SHP77 (cell line): ENCODE measurements at regions not wholly inside any gene's neighbourhood (a gene's known extent, or its start where the extent isn't known, plus 50 kb on each side); places are given as distances from the start of the nearest gene placed in this dataset.

Experiments used
- DNase-seq, 2 experiments: peaks; one replicate each; lab custom pipeline; 2025; lab: John Stamatoyannopoulos, UW

GRCh38 chr15:97350813-97351212 is 609.7 kb upstream of the ARRDC4 start:
- no peak for DNase-seq

- DNase-seq, result no peak
Measured at GRCh38 chr15:97383516-97383915, 577.0 kb upstream of the ARRDC4 start.

DNA sequence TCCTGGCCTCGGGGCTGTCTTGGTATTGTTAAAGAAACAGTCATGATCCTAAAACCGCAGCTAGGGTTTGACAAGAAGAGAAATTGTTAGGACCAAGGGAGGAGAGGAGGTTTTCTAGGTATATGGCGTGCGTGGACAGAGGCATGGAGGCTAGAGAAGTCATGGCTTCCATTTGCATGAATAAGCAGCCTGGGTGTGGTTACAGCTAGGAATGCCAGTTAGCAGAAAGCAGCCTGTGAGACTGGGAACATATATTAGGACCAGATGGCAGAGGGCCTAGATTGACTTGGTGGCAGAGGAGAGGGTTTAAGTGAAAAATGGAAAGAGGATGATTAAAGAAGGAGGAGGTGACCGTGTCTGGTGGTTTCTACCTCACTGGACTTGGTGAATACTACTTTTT is 573.6 kb upstream of the ARRDC4 start:
- DNase-seq, result no peak

GRCh38 chr15:97401195-97401594 is 559.3 kb upstream of the ARRDC4 start:
- DNase-seq, result no peak

- no peak for DNase-seq
Measured at GRCh38 chr15:97401970-97402369, 558.5 kb upstream of the ARRDC4 start.

- DNase-seq, result no peak
Measured at GRCh38 chr15:97406841-97407240, 553.7 kb upstream of the ARRDC4 start.

DNA sequence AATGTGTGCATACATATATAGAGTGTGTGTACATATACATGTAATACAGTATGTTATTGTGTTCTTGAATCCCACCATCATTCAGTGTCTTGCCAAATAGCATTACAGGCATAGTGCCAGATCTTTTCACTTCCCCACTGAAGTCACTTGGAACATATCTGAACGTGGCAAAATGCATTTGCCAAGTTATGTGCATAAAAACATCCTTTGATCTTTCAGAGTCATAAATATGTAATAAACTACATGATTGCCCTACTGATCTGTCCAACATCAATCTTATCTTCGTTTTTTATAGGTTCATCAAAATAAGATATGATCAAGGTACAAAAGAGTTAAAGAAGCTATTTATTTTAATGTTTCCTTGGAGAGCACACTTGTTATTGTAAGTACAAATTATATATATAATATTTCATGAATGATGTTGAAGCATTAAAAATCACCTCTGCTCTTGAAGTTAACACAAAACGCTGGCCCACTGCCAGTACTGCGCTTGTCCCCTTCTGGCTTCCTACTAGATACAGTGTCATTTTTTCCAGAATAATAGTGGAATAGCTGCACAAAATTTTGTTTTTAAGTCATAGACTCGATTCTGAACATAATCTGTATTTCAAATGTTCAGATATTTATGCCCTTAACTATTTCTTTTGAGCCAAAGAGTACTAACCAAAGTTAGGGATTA is 549.5 kb upstream of the ARRDC4 start:
- no peak for DNase-seq

- DNase-seq, result no peak
Measured at GRCh38 chr15:97420130-97420529, 540.4 kb upstream of the ARRDC4 start.

DNA sequence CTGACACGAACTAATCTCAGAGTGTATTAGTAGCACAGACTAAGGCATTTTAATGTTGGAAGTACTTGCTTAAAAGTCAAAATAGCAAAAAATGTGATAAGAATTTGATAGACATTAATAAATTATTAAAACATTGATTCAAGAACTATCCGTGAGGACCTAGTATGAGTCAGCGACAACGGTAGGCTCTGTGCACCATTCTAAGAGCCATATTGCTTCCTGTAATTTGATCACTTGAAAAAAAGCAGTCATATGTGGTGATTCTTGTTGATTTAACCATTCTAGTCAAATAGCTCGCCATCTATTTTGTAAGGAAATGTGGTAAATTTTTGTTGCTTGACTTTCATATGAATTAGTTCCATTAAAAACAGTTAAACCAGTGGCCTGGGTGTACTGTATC is 534.9 kb upstream of the ARRDC4 start:
- DNase-seq, result no peak

- no peak for DNase-seq
Measured at GRCh38 chr15:97443101-97443500, 517.4 kb upstream of the ARRDC4 start.

GRCh38 chr15:97446138-97446537 is 514.4 kb upstream of the ARRDC4 start:
- DNase-seq, result no peak

- no peak for DNase-seq
Measured at GRCh38 chr15:97456521-97457202, 503.8 kb upstream of the ARRDC4 start.

GRCh38 chr15:97457203-97457847 is 503.2 kb upstream of the ARRDC4 start:
- no peak for DNase-seq

DNA sequence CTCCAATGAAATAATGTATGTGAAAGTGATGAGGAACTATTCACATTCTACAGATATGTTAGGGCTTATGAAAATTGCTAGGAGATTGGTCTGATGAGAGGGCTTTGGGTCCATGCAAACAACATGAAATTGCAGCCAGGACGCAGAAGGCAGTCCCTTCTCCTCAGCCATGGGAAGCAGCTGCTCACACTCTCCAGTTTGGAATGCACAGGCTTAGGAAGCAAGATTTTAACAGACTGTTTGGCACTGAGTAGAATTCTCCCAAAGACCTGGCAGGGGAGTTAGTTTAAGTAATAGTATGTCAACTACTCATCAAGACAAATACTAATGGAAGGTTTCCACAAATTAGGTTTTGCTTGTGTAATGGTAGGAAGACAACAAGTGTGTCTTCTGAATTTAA is 500.7 kb upstream of the ARRDC4 start:
- no peak for DNase-seq

GRCh38 chr15:97461226-97461625 is 499.3 kb upstream of the ARRDC4 start:
- no peak for DNase-seq

- no peak for DNase-seq
Measured at GRCh38 chr15:97463696-97464095, 496.8 kb upstream of the ARRDC4 start.

- DNase-seq, result no peak
Measured at GRCh38 chr15:97470417-97470816, 490.1 kb upstream of the ARRDC4 start.

DNA sequence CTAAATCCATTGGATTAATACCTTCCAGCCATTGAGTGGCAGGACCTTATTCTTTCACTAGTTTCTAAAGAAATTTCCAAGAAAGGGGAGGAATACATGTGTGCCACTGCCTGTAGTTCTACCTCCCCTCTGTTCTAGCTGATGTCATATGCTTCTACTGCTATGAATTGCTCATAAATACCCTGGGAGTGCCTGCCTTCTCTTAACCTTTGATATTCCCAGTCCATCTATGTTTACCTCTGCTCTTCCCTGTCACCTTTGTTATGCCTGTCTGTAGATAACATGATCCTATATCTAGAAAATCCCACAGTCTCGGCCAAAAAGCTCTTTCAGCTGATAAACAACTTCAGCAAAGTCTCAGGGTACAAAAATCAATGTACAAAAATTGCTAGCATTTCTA is 486.9 kb upstream of the ARRDC4 start:
- no peak for DNase-seq

DNA sequence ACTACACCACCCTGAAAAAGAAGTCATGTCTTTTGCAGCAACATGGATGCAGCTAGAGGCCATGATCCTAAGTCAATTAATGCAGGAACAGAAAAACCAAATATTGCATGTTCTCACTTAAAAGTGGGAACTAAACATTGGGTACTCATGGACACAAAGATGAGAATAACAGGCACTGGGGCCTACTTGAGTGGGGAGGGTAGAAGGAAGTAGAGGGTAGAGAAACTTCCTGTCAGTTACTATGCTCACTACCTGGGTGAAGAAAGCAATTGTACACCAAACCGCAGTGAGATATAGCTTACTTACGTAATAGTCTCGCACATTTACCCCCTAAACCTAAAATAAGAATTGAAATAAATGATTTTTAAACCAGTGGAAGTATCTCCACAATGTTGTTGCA is 480.5 kb upstream of the ARRDC4 start:
- no peak for DNase-seq

DNA sequence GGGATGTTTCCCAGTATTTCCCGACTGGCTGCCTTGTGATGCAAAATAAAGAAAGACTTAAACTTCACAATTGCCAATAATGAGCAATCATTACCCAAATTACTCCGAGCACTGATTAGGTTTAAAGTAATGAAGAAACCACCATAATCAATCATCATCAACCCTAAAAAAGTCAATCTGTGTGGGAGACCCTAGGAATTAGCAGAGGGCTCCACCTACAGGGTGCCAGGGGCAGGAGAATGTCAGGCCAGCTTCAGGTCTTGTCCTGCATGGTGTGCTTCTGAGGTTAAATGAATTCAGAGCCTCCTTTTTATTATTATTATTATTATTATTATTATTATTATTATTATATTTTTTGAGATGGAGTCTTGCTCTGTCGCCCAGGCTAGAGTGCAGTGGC is 478.0 kb upstream of the ARRDC4 start:
- peak in 1 of 2 experiments; percentile 6 for DNase-seq

DNA sequence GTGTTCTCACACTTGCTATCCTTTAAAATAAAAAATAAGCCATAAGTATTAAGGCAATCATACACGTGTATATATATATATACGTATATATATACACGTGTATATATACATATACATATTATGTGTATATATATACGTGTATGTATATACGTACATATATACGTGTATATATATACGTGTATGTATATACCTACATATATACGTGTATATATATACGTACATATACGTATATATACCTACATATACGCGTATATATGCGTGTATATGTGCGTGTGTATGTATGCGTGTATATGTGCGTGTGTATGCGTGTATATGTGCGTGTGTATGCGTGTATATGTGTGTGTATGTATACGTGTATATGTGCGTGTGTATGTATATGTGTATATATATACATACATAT is 477.3 kb upstream of the ARRDC4 start:
- DNase-seq, result no peak

DNA sequence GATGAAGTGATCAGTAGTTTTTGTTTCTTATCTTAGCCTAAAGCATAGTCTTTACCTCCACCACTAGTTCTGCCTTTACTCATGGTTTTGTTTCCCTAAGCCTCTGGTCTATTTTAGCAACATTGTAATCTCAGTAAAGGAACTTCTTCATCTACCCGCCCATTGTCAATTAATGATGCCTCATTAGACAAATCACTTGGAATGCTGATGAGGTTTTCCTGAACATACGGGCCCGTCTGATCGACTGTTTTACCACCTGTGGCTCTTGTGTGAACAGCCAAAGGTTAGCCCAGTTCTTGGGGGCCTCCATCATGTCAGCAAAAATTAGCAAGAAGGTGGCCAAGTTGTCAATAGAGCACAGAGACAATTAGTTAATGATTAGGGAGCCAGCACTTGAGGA is 470.1 kb upstream of the ARRDC4 start:
- no peak for DNase-seq

- no peak for DNase-seq
Measured at GRCh38 chr15:97501291-97501690, 459.2 kb upstream of the ARRDC4 start.
